ENCODE measurements at regions not wholly inside any gene's neighbourhood (a gene's known extent, or its start where the extent isn't known, plus 50 kb on each side); places are given as distances from the start of the nearest gene placed in this dataset.

GRCh38 chr4:152037435-152037834 lies 276.6 kb upstream of the GATB start:
- TF ChIP-seq CTCF (IDR thresholded peaks at IDR 0.05; ENCODE audit: poor library complexity) (no peak), EZH2phosphoT487 (IDR thresholded peaks at IDR 0.05; ENCODE audit: low read depth, severe bottlenecking, unreplicated experiment) (no peak)

All from hepatocyte (in vitro differentiated cells).